HS-5 (cell line): ENCODE measurements at regions not wholly inside any gene's neighbourhood (a gene's known extent, or its start where the extent isn't known, plus 50 kb on each side); places are given as distances from the start of the nearest gene placed in this dataset.

ENCODE experiments used
- DNase-seq: peaks from one replicate; pipeline ENCODE4 v3.0.0-alpha.2; 2012; ENCODE audit warnings: low read depth

DNA sequence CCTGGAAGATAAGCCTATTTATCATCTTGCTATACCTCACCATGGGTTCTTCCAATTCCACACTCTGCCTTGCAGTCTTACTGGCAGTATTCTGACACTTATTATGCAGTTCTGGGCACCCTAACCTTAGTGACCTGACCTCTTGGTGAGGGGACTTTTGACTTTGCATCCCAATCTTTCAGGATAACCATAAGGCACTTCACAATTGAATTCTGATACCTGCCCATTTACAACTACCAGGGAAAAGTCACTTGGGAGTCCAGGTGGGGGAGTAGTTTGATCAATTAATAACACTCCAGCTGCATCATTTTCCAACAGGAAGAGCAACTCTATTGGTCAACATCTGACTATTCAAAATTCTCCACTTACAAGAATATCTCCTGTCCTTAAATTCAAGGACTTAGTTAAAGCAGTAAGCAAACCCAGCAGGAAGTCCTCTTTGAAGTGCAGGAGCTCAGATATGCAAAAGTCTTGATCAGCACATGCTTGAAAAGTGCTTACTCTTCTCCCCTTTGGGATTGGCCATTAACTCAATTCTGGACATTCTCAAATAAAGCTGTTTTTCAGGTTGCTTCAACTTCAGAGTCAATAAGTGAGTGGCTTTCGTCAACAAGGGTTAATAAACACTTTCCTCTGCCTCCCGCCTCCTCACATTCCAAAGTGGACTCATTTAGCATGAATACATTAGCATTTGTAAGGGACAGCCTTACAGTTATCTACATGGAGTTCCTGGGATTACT lies 177.4 kb upstream of the NRIP1 start:
- DNase-seq, result no peak

DNA sequence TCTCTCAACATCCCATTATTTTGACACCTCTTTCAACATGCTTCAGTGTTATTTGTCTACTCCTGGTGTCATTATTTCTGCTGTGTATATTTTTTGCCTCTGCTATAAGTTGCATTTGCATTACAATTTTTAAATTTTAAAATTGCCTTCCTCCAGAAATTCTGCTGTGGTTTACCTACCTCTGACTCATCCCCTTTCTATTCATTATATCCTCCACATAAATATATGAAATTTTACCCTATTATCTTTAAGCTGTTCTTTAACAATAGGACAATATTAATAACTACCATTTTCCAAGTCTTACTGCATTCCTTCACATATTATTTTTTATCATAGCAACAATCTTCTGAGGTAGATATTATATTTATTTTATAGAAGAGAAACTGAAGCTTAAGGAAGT lies 178.1 kb upstream of the NRIP1 start:
- no peak for DNase-seq

DNA sequence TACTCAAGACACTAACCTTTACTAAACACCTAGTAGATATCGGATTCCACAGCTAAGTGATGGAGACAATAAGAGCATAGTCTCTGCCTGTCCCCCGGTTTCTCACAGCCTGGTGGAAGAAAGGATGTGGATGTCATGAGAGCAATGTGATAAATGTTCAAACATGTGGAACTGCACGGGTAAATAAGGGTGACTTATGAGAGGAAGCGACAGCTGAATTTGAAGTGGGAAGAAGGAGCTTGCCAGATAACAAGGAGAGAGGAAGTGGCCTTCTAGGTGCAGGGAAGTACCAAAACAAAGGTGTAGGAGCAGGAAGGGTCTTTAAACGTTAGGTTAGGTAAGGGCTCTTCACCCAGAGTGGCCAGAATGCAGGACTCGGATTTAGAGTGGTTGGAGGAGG lies 178.6 kb upstream of the NRIP1 start:
- DNase-seq, result no peak

DNA sequence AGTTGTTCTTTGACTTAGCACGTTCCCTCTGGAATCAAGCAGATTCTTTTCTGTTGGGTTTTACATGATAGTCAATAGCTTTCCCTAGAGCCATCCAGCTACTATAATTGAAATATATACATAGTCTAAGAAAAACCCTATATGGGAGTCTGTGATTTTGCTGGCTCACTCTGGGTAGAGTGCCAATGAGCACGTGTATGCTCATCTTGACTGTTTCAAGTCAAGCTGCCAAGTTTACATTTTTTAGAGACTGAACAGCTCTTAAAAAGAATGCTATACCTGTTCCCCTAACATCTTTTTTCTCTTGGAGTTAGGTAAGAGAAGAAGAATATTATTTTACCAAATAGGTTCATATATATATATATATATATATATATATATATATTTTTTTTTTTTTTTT lies 182.8 kb upstream of the NRIP1 start:
- DNase-seq, result no peak

DNA sequence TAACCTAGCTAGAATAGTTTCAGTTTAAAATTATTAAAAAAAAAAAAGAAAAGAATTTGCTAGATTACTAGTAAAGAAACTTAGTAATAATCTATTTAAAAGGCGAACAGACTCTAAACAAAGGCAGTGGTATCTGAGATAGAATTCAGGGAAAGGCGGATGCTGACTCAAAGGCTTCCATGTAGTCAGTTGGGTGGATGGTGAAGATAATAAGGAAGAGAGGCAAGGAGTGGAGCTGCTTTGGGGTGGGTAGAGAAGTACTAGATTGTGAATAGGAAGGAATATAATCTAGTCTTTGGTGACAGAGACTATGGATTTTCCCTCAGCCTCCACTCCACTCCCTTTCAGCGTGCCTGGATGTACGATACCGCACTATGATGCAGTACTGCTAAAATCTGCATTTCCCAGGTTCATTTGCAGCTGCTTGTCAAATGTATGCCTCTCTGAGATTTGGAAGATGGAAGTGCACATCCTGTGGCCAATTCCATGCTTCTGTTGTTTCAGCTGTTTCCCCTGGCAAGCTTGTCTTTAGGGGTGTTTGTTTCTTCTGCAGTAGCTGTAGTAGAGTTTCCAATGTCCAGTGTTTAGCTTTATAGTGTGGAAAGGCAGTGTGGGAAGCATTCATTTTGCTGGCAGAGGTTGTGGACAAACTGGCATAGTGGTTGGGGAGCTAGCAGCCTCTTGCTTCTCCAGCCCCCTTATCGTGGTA lies 184.6 kb upstream of the NRIP1 start:
- no peak for DNase-seq

DNA sequence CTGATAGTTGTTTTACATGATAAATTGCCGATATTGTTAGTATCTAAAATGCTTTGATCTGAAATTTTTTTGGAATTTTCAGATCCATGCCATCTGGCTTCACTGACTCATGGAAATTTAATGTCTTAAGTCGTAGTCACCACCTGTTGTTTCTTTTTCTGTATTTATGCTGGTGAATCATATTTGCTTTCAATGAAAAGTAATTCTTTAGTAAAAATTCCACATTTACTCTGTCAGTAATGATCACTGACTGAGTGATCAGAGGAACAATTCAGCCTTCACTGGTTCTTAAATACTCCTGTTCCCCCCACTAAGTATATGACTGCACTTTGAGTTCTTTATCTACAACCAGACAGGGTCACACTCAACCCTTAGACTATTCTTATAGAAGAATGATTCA lies 185.6 kb upstream of the NRIP1 start:
- peak; percentile 66 for DNase-seq

DNA sequence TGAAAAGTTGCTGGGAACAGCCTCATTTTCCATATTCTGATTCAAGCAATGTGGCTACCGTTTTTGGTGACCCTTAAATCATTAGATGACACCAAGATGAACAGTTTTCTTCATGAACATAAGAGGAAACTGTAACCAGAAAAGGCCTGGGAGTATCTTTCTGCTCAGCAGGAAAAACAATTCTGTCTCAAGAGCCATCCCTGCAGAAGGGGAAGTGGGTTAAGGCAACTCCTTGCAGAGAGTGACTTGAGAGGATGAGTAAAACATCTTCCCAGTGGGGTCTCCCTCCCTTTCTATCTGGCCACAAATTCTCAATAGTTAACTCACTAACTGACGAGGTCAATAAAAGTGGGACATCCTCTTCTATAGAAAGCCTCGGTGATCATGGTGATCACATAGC lies 187.6 kb upstream of the NRIP1 start:
- DNase-seq, result no peak

DNA sequence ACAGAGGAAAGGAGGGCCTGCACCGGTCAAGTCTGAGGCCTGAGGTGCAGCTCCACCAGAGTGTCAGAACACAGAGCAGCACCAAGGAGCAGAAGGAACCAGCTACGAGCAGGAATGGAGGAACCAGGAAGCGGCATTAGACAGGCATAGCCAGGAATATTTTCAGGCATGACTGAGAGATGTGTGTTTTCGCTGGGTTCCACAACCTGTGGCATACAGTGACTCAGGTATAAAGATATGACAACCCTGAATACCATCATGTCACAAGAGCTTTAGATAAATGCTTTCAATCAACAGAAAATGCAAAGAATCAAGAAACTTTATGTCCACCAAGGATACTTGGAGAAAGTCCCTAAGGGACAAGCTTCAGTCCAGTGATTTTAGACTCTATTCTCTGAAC lies 189.3 kb upstream of the NRIP1 start:
- no peak for DNase-seq

DNA sequence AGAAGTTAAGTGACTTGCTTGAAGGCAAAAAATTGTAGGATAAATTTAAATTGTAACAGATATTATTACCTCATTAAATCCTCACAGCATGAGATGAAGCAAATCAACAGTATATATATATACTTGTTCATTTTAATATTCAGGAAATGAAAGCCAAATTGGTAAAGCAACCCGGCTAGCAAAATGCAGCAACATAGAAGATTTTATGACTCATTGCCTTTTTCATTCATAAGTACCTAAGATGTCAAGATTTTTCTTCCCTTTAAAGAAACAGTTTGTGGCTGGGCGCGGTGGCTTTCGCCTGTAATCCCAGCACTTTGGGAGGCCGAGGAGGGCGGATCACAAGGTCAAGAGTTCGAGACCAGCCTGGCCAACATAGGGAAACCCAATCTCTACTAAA lies 190.5 kb upstream of the NRIP1 start:
- DNase-seq, result no peak

DNA sequence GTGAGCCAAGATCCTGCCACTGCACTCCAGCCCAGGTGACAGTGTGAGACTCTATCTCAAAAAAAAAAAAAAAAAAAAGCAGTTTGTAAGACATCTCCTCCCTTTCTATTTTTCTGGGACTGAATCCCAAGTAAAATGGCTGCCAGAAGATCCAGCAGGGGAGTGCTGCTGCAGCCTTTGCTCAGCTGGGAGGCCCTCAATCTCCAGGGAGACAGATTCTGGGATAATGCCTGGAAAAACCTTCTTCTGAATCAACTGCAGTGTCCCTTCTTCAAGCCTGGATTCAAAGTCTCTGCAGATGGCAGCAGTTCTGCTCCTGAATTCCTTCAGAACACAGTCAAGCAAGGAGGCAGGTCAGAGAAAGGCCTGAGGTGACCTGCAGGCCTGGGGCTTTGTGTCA lies 191.0 kb upstream of the NRIP1 start:
- DNase-seq, result no peak

DNA sequence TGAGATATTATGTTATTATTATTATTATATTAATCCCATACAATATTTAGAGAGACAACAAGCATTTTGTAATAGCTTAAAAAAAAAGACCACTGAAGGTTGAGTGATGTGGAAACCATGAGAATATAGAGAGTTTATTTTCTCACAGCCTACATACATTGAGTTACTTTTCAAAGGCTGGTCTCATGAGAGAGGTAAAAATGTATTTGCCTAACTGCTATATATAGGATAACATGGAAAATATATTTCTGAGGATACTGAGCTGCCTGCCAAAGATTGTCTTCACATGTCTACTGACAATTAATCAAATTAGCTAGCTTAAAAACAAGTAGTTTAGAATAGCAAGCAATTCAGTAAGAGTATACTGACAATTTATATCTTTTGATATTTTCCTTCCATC lies 192.2 kb upstream of the NRIP1 start:
- DNase-seq, result no peak

DNA sequence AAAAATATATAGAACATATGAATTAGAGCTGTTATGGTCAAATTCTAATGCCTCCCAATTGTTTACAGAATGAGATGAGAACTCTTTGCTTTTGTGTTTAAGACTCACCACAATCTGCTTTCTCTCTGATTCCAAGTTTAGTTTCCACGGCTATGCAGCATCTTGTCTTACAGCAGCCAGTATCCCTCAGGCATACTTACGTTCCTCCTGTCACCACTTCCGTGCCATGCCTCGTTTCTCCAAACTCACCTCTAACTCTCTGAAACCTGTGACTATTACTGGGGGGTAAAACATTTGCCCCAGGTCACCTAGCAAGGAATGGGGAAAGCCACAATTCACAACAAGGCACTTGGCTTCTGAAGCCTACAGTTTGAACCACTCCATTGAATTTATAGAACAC lies 192.8 kb upstream of the NRIP1 start:
- no peak for DNase-seq

DNA sequence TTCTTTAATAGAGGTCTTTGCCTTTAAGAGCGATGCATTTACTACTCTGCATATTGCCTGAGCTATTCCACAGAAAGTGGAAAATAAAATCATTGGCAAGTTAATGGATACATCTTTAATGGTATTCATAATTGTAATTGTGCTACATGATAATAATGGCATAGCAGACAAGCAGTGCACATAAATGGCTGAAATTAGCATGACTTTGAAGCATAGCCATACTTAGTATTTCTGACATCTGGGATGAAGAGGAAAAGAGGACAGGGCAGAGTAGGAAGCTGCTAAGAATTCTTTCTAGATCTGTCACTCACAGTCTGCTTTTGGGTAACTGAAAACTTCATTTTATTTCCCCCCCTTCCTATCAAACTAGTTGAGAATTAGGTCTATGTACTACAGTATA lies 195.0 kb upstream of the NRIP1 start:
- DNase-seq, result no peak

DNA sequence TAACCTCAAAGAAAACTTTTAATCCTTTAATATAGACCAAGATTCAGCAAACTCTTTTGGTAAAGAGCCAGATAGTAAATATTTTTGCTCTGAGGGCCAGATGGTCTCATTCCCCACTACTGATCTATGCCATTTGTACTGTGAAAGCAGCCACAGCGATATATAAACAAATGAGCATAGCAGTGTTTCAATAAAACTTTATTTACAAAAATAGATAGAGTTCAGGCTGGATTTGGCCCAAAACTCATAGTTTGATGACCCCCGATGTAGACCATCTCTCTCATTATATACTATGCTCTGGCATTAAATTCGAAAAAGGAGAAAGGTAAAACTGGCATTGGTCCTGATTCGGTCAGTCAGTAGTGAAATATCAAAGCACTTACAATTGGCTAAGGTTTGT lies 195.8 kb upstream of the NRIP1 start:
- no peak for DNase-seq

DNA sequence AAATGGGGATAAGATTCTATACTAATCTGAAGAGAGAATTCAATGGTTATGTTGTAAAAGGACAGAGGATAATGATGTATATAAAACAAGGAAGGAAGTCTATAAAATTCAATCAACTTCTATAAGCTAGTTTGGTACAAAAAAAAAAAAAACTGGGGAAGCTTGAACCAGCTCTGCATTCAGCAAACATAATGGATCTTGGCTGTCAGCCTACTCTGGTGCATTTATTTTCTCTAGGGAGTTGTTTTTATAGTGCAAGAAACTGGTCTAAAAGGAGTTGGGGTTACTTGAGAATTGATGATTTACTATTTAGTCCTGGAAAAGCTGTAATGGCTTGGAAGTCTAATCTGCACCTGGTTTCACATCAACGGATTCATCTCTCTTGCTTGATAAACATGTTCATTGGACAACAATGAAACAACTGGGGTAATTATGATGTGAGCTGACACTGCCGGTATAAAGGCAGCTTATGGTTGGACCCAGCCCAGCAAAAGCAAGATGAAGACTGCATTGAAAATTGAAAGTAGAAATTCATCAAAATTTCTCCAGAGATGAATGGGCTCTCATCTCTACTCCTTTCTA lies 199.4 kb upstream of the NRIP1 start:
- DNase-seq, result no peak

DNA sequence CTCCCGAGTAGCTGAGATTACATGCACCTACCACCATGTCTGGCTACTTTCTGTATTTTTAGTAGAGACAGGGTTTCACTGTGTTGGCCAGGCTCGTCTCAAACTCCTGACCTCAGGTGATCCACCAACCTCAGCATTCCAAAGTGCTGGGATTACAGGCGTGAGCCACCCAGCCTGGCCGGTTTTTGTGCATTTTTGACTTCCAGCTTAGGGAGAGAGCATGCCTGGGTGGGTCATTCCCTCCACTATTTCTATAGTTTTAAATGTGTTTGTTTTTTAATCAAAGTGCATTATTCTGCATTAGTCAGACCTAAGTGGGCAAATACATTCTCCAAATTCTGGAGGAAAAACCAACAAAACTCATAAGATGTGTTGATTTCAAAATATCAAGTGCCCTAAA lies 207.4 kb upstream of the NRIP1 start:
- DNase-seq, result no peak

DNA sequence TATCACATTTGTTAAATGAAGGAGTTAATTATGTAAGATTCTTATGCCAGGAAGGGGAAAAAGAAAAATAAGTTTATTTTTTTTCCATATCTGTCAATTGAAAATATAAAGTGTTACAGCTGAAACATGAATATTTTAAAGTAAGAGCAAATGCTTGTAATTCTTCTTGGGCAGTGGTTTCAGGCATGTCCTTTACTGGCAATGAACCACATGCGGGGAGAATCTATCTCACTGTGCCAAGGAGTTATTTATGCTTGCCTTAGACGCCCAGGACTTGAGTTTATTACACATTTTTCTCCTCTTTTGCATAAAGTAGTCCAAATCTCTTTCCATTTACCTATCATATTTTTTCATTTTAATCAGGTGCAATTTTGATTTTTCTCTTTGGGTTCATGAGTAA lies 207.8 kb upstream of the NRIP1 start:
- no peak for DNase-seq

DNA sequence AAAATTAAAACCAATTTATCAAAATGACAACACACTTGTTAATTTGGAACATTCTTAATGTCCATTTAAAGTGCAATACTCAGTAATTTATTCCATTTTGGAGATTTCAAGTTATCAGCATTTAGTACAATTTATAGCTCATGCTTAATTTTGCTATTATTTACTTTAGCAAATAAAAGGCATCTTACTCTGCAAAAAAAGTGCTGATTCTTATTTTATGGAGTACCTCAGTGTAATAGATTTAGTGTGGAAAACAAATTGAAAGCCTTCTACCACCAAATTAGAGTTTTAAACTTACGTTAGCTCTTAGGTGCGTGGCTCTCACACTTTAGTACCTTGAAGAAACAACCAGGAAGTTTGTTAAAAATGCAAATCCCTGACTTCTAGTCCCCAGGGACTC lies 208.4 kb upstream of the NRIP1 start:
- DNase-seq, result no peak

DNA sequence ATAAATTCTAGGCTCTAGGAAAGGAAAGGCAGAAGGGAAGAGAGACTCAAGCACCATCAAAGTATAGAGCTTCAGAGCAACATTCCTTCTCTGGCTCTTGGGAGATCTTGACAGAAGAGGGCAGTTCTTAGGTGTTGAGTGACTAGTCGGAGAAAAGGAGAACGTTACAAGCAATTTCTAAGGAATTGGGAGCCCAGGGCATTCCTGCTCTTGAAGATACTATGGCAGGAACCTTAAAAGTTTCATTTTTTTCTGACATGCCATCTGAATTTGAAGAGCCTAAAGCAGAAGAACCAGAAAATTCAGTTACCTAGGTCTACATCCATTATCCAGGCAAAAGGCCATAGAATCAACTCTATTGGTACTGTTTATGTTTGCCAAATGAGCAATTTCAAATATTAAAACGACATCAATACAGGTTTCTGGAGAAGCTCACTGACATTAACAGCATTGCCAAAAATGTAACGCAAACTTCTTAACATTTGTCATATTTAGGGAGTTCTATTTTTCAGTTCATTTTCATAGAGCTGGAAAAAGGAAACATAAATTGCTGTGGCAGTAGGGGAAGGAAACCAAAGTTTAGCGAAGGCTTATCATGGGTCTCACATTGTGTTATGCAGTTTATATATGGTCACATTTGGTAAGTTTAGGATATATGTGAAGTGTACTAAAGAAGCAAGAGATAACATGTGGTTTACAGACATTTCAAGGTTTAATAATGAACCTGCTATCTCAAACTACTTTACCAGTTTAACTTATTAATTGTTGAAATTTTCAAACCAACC lies 210.1 kb upstream of the NRIP1 start:
- DNase-seq, result no peak

DNA sequence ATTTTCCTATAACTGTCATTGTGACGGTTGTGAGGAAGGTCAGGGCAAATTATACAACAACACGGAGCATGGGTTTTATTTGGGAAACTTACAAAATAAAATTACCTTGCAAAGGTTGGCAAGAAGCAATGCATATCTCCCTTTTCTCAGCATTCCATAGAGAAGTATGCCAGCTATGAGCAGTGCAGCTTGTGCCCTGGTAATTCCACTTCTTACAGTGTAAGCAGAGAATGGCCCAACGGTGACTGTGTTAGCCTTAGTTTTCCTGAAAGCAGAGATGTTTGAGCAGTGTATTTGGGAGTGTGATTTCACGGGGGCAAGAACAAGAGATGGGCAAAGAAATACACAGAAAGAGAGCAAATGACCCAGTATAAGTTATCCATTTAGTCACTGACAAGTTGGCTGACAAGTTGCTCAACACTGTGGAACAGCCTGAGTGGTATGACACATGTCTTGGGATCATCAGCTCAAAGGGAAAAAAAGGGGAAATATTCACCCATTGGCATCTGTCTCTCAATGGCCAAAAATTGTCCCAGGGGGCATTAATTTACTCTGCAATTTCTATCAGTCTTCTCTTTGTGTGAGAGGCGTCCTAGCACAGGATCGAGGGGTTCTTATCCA lies 210.9 kb upstream of the NRIP1 start:
- DNase-seq, result no peak

DNA sequence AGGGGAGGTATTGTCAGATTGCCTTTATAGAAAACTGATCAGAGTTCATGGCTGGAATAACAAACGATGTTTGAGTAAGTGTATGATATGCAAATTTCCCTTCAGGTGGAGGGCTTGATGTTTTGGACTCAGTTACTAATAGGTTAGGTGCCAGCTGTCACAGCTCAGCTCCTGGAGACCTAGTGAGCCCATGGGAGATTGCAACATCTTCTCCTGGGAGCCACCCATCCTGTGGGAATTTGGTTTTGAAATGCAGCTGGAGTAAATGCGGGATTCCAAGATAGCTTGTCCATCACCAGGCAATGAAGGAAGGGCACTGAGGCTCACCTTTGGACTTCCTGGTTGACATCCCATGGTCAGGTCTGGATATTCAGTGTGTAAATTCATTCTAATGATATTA lies 211.4 kb upstream of the NRIP1 start:
- DNase-seq, result no peak

DNA sequence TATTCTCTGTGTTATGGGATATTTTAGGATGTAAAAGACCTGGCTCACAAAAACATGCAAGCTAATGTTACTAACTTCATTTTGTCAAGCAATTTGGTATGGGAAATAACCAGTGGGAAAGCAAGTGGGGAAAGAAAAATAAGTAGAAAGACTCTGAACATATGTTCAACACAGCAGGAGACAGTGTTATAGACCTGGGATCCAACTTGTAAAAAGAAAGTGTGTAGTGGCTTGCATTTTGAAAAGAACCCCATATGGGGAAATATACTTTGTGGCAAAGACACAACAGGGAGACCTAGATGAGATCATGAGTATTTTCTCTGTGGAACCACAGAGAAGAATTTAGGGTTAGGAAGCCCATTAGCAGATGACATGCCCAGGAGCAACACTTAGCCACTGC lies 212.7 kb upstream of the NRIP1 start:
- DNase-seq, result no peak
